Panc1 (cell line): ENCODE measurements at regions not wholly inside any gene's neighbourhood (a gene's known extent, or its start where the extent isn't known, plus 50 kb on each side); places are given as distances from the start of the nearest gene placed in this dataset.

Experiments used
- ATAC-seq: fragments of 200-7000 bp; cut with Tn5 transposase; 2 replicates; pipeline ENCODE4 v1.9.1; 2020; ENCODE audit warnings: mild to moderate bottlenecking, moderate library complexity
- BruUV-seq: library from RNA; stranded (reverse); fragments of 400-500 nt; replicated peaks from 2 replicates; lab custom pipeline; 2021; lab: Mats Ljungman, UMichigan
- CTCF ChIA-PET: fragments of 300-600 bp; sonication (Branson Sonifier 250); formaldehyde crosslinking; loops from one replicate; lab custom pipeline; 2022; ENCODE audit warnings: antibody characterized with exemption; lab: Charles Lee
- POLR2A ChIA-PET: fragments of 300-600 bp; sonication (Branson Sonifier 250); formaldehyde crosslinking; loops from one replicate; lab custom pipeline; 2022; ENCODE audit warnings: antibody characterized with exemption; lab: Charles Lee
- DNase-seq: peaks from one replicate; pipeline ENCODE4 v3.0.0-alpha.2; 2010; ENCODE audit warnings: low read depth, low spot score
- H3K27ac ChIP-seq: 2 replicates; pipeline ENCODE4 v1.5.1; 2011; ENCODE audit warnings: mild to moderate bottlenecking, low read length, inconsistent platforms
- H3K27me3 ChIP-seq: fragments of 200-500 bp; sonication (Bioruptor generic); 2 replicates; pipeline ENCODE4 v1.6.0; 2014; ENCODE audit warnings: low read length, inconsistent platforms; ENCODE audit not compliant: control insufficient read depth, insufficient read depth
- H3K36me3 ChIP-seq: fragments of 200-500 bp; sonication (Bioruptor generic); 2 replicates; pipeline ENCODE4 v1.5.1; 2014; ENCODE audit warnings: inconsistent platforms, mild to moderate bottlenecking, low read length, moderate library complexity; ENCODE audit not compliant: control insufficient read depth, insufficient read depth
- H3K4me1 ChIP-seq: 2 replicates; pipeline ENCODE4 v1.5.1; 2011; ENCODE audit warnings: inconsistent platforms, mild to moderate bottlenecking, low read length, moderate library complexity; ENCODE audit not compliant: control insufficient read depth, insufficient read depth
- H3K4me3 ChIP-seq, 2 experiments: 2 replicates each; pipeline ENCODE4 v1.5.1; 2011 to 2012; ENCODE audit warnings: low read depth in 2 of 2, low read length in 2 of 2, mild to moderate bottlenecking in 2 of 2, inconsistent platforms in 1 of 2, moderate library complexity in 1 of 2
- H3K9me3 ChIP-seq: fragments of 200-500 bp; sonication (Bioruptor generic); 2 replicates; pipeline ENCODE4 v1.5.1; 2014; ENCODE audit warnings: low read depth, mild to moderate bottlenecking, inconsistent platforms, low read length, moderate library complexity; ENCODE audit not compliant: control insufficient read depth, insufficient read depth
- POLR2AphosphoS5 ChIP-seq: IDR thresholded peaks from 2 replicates; pipeline ENCODE4 v1.6.1; 2012; ENCODE audit warnings: mild to moderate bottlenecking, low read depth, low read length, moderate library complexity
- SIN3A ChIP-seq: IDR thresholded peaks from 2 replicates; pipeline ENCODE4 v1.6.1; 2012; ENCODE audit warnings: low read depth, mild to moderate bottlenecking, low read length, moderate library complexity, borderline replicate concordance; ENCODE audit not compliant: insufficient read depth
- TCF7L2 ChIP-seq: IDR thresholded peaks from 2 replicates; pipeline ENCODE4 v1.6.1; 2011; ENCODE audit warnings: mild to moderate bottlenecking, low read depth, low read length, inconsistent platforms
- in situ Hi-C: cut with HindIII; loops from 2 replicates; pipeline ENCODE4 v1.10.0; 2016; ENCODE audit warnings: low sequenced_read_pairs, low pct_unique_long_range_greater_than_20kb
- intact Hi-C: fragments of 100-400 bp; cut with micrococcal nuclease; formaldehyde crosslinking; loops from one replicate; pipeline ENCODE4 v1.10.0; 2022; ENCODE audit not compliant: unreplicated experiment
- TF ChIP-seq, protein P1 (sequence below): fragments of 450-650 bp; IDR thresholded peaks from 2 replicates; pipeline ENCODE4 v1.5.1; 2017; ENCODE audit warnings: mild to moderate bottlenecking
- TF ChIP-seq, protein P2 (sequence below), 2 experiments: IDR thresholded peaks; 2 replicates each; pipeline ENCODE4 v1.6.1; 2011 to 2012; ENCODE audit warnings: low read depth in 2 of 2, control low read depth in 1 of 2, low read length in 1 of 2, mild to moderate bottlenecking in 1 of 2, moderate library complexity in 1 of 2; ENCODE audit not compliant: insufficient read depth in 1 of 2

DNA sequence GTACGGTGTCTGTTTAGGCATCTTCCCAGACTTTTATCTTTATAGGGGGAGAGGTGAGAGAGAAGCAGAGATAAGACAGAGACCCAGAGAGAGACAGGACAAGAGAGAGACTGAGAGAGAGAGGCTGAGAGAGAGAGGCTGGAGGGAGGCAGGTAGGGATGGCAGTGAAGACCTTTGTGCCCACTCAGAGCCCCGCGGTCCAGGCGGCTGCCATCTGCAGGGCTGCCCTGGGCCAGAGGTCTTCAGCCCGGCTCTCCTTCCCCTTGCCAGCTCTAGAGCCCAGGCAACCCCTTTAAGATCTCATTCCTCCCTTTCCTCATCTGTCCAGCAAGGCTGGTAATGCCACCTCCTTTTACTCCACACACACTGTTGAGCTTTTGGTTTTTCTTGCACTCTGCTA, 610.0 kb downstream of the GALR1 start:
- Histone ChIP-seq H3K36me3 (no peaks in the 10 kb centered on the region), H3K4me3 (no peak overlapping the region), H3K9me3 (no peaks in the 10 kb centered on the region), H3K27me3 (peaks cover 6% of the 10 kb centered on the region), H3K4me1 (no peaks in the 10 kb centered on the region), H3K27ac (no peak overlapping the region)
- ChIA-PET CTCF (no interaction called here), POLR2A (no interaction called here)
- TF ChIP-seq TCF7L2 (no peak), POLR2AphosphoS5 (no peak), SIN3A (no peak)
- TF ChIP-seq, protein P1, sequence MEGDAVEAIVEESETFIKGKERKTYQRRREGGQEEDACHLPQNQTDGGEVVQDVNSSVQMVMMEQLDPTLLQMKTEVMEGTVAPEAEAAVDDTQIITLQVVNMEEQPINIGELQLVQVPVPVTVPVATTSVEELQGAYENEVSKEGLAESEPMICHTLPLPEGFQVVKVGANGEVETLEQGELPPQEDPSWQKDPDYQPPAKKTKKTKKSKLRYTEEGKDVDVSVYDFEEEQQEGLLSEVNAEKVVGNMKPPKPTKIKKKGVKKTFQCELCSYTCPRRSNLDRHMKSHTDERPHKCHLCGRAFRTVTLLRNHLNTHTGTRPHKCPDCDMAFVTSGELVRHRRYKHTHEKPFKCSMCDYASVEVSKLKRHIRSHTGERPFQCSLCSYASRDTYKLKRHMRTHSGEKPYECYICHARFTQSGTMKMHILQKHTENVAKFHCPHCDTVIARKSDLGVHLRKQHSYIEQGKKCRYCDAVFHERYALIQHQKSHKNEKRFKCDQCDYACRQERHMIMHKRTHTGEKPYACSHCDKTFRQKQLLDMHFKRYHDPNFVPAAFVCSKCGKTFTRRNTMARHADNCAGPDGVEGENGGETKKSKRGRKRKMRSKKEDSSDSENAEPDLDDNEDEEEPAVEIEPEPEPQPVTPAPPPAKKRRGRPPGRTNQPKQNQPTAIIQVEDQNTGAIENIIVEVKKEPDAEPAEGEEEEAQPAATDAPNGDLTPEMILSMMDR = no peak
- TF ChIP-seq, protein P2, sequence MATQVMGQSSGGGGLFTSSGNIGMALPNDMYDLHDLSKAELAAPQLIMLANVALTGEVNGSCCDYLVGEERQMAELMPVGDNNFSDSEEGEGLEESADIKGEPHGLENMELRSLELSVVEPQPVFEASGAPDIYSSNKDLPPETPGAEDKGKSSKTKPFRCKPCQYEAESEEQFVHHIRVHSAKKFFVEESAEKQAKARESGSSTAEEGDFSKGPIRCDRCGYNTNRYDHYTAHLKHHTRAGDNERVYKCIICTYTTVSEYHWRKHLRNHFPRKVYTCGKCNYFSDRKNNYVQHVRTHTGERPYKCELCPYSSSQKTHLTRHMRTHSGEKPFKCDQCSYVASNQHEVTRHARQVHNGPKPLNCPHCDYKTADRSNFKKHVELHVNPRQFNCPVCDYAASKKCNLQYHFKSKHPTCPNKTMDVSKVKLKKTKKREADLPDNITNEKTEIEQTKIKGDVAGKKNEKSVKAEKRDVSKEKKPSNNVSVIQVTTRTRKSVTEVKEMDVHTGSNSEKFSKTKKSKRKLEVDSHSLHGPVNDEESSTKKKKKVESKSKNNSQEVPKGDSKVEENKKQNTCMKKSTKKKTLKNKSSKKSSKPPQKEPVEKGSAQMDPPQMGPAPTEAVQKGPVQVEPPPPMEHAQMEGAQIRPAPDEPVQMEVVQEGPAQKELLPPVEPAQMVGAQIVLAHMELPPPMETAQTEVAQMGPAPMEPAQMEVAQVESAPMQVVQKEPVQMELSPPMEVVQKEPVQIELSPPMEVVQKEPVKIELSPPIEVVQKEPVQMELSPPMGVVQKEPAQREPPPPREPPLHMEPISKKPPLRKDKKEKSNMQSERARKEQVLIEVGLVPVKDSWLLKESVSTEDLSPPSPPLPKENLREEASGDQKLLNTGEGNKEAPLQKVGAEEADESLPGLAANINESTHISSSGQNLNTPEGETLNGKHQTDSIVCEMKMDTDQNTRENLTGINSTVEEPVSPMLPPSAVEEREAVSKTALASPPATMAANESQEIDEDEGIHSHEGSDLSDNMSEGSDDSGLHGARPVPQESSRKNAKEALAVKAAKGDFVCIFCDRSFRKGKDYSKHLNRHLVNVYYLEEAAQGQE (IDR thresholded peaks at IDR 0.05; ENCODE audit: insufficient read depth in 1 of 2, low read depth in 2 of 2, low read length in 1 of 2) = no peak
- no TSS peak for BruUV-seq
- intact Hi-C loops (no loop called here), in situ Hi-C loops (no loop called here)
- DNase-seq (no peak), ATAC-seq (no peak)

DNA sequence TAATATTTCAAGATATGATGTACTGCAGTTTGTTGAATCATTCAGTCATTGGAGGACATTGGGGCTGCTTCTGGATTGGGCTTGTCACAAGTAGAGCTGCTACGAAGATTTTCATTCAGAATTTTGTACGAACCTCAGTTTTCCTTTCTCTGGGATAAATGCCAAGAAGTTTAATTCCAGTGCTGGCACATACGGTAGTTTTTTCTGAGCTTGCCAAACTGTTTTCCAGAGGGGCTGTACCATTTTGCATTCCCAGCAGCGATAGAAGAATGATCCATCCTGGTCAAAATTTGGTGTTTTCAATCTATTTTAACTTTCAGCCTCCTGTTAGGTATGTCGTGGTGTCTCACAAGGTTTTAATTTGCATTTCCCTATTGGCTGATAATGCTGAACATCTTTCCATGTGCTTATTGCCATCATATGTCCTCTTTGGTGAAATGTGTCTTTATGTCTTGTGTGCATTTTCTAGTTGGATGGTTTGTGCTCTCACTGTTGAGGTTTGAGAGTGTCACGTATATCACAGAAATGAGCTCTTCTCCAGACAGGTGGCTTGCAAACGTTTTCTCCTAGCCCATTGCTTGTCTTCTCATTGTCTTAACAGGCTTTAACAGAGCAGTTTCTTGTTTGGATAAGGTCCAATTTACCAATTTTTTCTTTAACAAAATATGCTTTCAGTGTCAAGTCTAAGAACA, 612.6 kb downstream of the GALR1 start:
- in situ Hi-C loops = no loop called here
- CTCF ChIA-PET = no interaction called here

More for the DNA sequence above, 612.6 kb downstream of the GALR1 start:
- Histone ChIP-seq H3K36me3 (no peaks in the 10 kb centered on the region), H3K4me3 (no peak overlapping the region), H3K27me3 (0 out of 2 replicates have a peak, but pooled peaks cover 2% of the 10 kb centered on the region), H3K9me3 (no peaks in the 10 kb centered on the region), H3K27ac (no peak overlapping the region), H3K4me1 (no peaks in the 10 kb centered on the region)
- no peak for ATAC-seq
- TF ChIP-seq, protein P1 = no peak
- no peak for TF ChIP-seq TCF7L2
- TF ChIP-seq POLR2AphosphoS5 = no peak
- TF ChIP-seq SIN3A = no peak
- TF ChIP-seq, protein P2 (IDR thresholded peaks at IDR 0.05; ENCODE audit: insufficient read depth in 1 of 2, low read depth in 2 of 2, low read length in 1 of 2) = no peak
- BruUV-seq = no TSS peak
- intact Hi-C loops = no loop called here
- DNase-seq = no peak
- POLR2A ChIA-PET = interaction anchor here (0.6 kb wide), 1 partner anchor 229 kb away, joined by 3 read pairs; no protein-coding TSS in a partner anchor
